ENCODE measurements at regions not wholly inside any gene's neighbourhood (a gene's known extent, or its start where the extent isn't known, plus 50 kb on each side); places are given as distances from the start of the nearest gene placed in this dataset.

- no TSS peak for BruUV-seq (replicated peaks)
- no peak overlapping the region for H2AFZ ChIP-seq (ENCODE audit: low read length)
- no peaks in the 10 kb centered on the region for H3K27me3 ChIP-seq (ENCODE audit: low read length)
- H3K9me2 ChIP-seq (replicated peaks; ENCODE audit: low read length): no peaks in the 10 kb centered on the region
- TF ChIP-seq EZH2phosphoT487 (IDR thresholded peaks at IDR 0.05; ENCODE audit: borderline replicate concordance, low read length) (no peak), EZH2 (IDR thresholded peaks at IDR 0.05; ENCODE audit: low read length, unreplicated experiment) (no peak)
- TF ChIP-seq, protein P1, sequence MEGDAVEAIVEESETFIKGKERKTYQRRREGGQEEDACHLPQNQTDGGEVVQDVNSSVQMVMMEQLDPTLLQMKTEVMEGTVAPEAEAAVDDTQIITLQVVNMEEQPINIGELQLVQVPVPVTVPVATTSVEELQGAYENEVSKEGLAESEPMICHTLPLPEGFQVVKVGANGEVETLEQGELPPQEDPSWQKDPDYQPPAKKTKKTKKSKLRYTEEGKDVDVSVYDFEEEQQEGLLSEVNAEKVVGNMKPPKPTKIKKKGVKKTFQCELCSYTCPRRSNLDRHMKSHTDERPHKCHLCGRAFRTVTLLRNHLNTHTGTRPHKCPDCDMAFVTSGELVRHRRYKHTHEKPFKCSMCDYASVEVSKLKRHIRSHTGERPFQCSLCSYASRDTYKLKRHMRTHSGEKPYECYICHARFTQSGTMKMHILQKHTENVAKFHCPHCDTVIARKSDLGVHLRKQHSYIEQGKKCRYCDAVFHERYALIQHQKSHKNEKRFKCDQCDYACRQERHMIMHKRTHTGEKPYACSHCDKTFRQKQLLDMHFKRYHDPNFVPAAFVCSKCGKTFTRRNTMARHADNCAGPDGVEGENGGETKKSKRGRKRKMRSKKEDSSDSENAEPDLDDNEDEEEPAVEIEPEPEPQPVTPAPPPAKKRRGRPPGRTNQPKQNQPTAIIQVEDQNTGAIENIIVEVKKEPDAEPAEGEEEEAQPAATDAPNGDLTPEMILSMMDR (conservative IDR thresholded peaks at IDR 0.05; ENCODE audit: low read depth, low read length): no peak
- H4K20me1 ChIP-seq (ENCODE audit: low read length): no peaks in the 10 kb centered on the region
- no peaks in the 10 kb centered on the region for H3K4me1 ChIP-seq (ENCODE audit: insufficient read depth, low read length)
- H3K36me3 ChIP-seq (ENCODE audit: low read depth, low read length): no peaks in the 10 kb centered on the region
- ChIA-PET POLR2A (ENCODE audit: unreplicated experiment) (interaction anchor here (0.5 kb wide), 1 partner anchor 273 kb away, joined by 3 read pairs; no protein-coding TSS in a partner anchor), CTCF (no interaction called here)
- H3K27ac ChIP-seq (ENCODE audit: low read length): no peak overlapping the region
- H3K4me2 ChIP-seq (ENCODE audit: low read length): no peak overlapping the region
- DNase-seq: no peak
- H3F3A ChIP-seq (ENCODE audit: low read length, unreplicated experiment): no peaks in the 10 kb centered on the region
- ATAC-seq: no peak
- H3K9me3 ChIP-seq (ENCODE audit: low read length): no peaks in the 10 kb centered on the region
- no peak overlapping the region for H3K9ac ChIP-seq (ENCODE audit: low read length)
- H3K4me3 ChIP-seq (ENCODE audit: low read length): no peak overlapping the region
- H3K79me2 ChIP-seq (ENCODE audit: low read length): no peaks in the 10 kb centered on the region
- intact Hi-C loops (cut with micrococcal nuclease): no loop called here
Observed at GRCh38 chr18:45324101-45324494, 291.2 kb upstream of the SLC14A2 start.

DNA sequence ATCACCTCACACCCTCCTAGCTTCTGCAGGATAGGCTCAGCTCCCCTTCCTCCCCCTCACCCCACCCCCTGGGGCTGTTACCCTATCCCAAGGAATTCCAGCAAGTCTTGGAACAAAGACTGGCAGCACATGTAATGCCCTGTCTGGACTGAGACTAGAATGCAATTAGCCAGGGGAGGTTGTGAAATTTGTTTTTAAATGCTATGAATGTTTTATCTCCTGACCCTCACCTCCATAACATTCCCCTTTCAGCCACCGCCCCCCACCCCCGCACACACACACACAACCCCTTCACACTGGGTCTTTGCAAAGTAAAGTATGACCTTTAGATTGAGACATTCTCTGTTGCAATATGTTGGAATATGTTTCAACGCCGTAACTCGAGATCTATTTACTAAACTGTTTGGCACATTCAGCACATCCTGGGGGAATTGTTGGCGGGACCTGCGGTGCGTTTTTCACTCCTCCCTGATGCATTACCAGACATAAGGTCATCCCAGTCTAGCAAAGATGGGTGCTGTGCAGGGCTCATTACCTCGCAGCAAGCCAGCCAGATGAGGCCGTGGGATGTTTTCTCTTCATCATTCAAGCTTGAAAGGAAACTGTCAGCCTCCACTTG is 290.7 kb upstream of the SLC14A2 start:
- Histone ChIP-seq H3K9me3 (ENCODE audit: low read length) (no peaks in the 10 kb centered on the region), H4K20me1 (ENCODE audit: low read length) (no peaks in the 10 kb centered on the region), H3K9ac (ENCODE audit: low read length) (no peak overlapping the region), H2AFZ (ENCODE audit: low read length) (no peak overlapping the region), H3K27me3 (ENCODE audit: low read length) (no peaks in the 10 kb centered on the region), H3K4me2 (ENCODE audit: low read length) (no peak overlapping the region), H3F3A (ENCODE audit: low read length, unreplicated experiment) (no peaks in the 10 kb centered on the region), H3K4me1 (ENCODE audit: insufficient read depth, low read length) (no peaks in the 10 kb centered on the region), H3K27ac (ENCODE audit: low read length) (no peak overlapping the region), H3K36me3 (ENCODE audit: low read depth, low read length) (no peaks in the 10 kb centered on the region), H3K9me2 (replicated peaks; ENCODE audit: low read length) (no peaks in the 10 kb centered on the region), H3K79me2 (ENCODE audit: low read length) (no peaks in the 10 kb centered on the region), H3K4me3 (ENCODE audit: low read length) (no peak overlapping the region)
- intact Hi-C loops (cut with micrococcal nuclease): no loop called here
- POLR2A ChIA-PET (ENCODE audit: unreplicated experiment): interaction anchor here (0.5 kb wide), 1 partner anchor 273 kb away, joined by 3 read pairs; no protein-coding TSS in a partner anchor
- BruUV-seq (replicated peaks): no TSS peak
- TF ChIP-seq EZH2 (IDR thresholded peaks at IDR 0.05; ENCODE audit: low read length, unreplicated experiment): no peak
- no peak for TF ChIP-seq EZH2phosphoT487 (IDR thresholded peaks at IDR 0.05; ENCODE audit: borderline replicate concordance, low read length)
- TF ChIP-seq, protein P1 (conservative IDR thresholded peaks at IDR 0.05; ENCODE audit: low read depth, low read length): no peak
- no peak for ATAC-seq
- CTCF ChIA-PET: no interaction called here
- DNase-seq: peak; percentile 36

DNA sequence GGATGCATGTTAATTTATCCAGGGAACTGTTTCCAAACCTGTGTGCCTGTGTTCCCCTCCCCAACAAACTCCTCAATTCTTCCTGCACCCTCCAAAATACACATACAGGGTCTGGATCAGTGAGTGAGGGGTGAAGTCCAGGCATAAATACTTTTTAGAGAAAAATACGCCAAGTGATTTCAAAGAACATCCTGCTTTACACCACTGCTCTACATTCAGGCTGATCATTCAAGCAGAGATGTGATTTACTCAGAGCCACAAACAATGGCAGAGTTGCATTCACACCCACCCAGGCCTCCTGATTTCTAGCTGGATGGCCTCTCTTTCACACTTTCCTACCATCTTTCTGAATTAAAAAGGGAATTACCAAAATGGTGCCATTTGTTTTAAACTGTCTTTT is 289.5 kb upstream of the SLC14A2 start:
- Histone ChIP-seq H3K27ac (ENCODE audit: low read length) (no peak overlapping the region), H3K27me3 (ENCODE audit: low read length) (no peaks in the 10 kb centered on the region), H2AFZ (ENCODE audit: low read length) (no peak overlapping the region), H3K36me3 (ENCODE audit: low read depth, low read length) (no peaks in the 10 kb centered on the region), H3K4me2 (ENCODE audit: low read length) (no peak overlapping the region), H3K4me3 (ENCODE audit: low read length) (no peak overlapping the region), H3K9ac (ENCODE audit: low read length) (no peak overlapping the region), H3K9me3 (ENCODE audit: low read length) (no peaks in the 10 kb centered on the region), H3K4me1 (ENCODE audit: insufficient read depth, low read length) (no peaks in the 10 kb centered on the region), H3K9me2 (replicated peaks; ENCODE audit: low read length) (no peaks in the 10 kb centered on the region), H3K79me2 (ENCODE audit: low read length) (no peaks in the 10 kb centered on the region), H3F3A (ENCODE audit: low read length, unreplicated experiment) (no peaks in the 10 kb centered on the region), H4K20me1 (ENCODE audit: low read length) (no peaks in the 10 kb centered on the region)
- BruUV-seq (replicated peaks): no TSS peak
- ATAC-seq: no peak
- intact Hi-C loops (cut with micrococcal nuclease): no loop called here
- ChIA-PET POLR2A (ENCODE audit: unreplicated experiment) (no interaction called here), CTCF (no interaction called here)
- DNase-seq: no peak
- no peak for TF ChIP-seq EZH2 (IDR thresholded peaks at IDR 0.05; ENCODE audit: low read length, unreplicated experiment)
- TF ChIP-seq EZH2phosphoT487 (IDR thresholded peaks at IDR 0.05; ENCODE audit: borderline replicate concordance, low read length): no peak
- TF ChIP-seq, protein P1 (conservative IDR thresholded peaks at IDR 0.05; ENCODE audit: low read depth, low read length): no peak

All from PC-3 (cell line).